ENCODE measurements at regions not wholly inside any gene's neighbourhood (a gene's known extent, or its start where the extent isn't known, plus 50 kb on each side); places are given as distances from the start of the nearest gene placed in this dataset.

DNA sequence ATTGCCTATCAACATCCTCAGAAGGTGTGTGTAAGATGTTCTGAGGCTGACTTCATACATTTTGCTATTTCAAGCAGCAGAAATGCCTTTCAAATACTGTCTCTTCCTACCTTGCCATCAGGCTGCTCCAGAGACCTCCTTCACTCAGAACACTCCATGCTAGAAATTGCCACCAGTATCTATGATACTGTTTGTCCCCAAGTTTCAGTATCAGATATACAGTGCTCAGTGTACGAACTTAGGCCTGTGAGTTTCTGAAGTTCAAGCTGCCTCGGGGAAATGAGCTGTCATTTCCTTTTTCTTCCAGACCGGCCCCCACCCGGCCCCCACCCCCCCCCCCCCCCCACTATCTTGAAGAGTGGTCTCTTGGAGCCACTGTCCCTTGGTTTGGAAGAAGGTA, 373.4 kb upstream of the CHRM2 start:
- TF ChIP-seq CTCF (conservative IDR thresholded peaks at IDR 0.05; ENCODE audit: low read depth, low read length) (no peak), EZH2 (IDR thresholded peaks at IDR 0.05; ENCODE audit: low read length, unreplicated experiment) (no peak)
